Gastrocnemius medialis (tissue), 4 donors: ENCODE measurements at regions not wholly inside any gene's neighbourhood (a gene's known extent, or its start where the extent isn't known, plus 50 kb on each side); places are given as distances from the start of the nearest gene placed in this dataset.

Source experiments
- POLR2A ChIP-seq, 2 donors: fragments of 450-650 bp; IDR thresholded peaks; one replicate each; pipeline ENCODE4 v1.6.1; 2017; ENCODE audit warnings: antibody characterized with exemption in 2 of 2, mild to moderate bottlenecking in 2 of 2, moderate library complexity in 2 of 2
- TF ChIP-seq, protein P1 (sequence below), 5 experiments: fragments of 450-650 bp in 3 of 5; fragments of 200-600 bp in 2 of 5; sonication (generic) in 2 of 5; IDR thresholded peaks in 4 of 5; conservative IDR thresholded peaks in 1 of 5; 1 replicate in 4 of 5; 2 replicates in 1 of 5; pipeline ENCODE4 v1.5.1; 2016 to 2019; ENCODE audit warnings: antibody characterized with exemption in 5 of 5, mild to moderate bottlenecking in 3 of 5, moderate library complexity in 3 of 5

DNA sequence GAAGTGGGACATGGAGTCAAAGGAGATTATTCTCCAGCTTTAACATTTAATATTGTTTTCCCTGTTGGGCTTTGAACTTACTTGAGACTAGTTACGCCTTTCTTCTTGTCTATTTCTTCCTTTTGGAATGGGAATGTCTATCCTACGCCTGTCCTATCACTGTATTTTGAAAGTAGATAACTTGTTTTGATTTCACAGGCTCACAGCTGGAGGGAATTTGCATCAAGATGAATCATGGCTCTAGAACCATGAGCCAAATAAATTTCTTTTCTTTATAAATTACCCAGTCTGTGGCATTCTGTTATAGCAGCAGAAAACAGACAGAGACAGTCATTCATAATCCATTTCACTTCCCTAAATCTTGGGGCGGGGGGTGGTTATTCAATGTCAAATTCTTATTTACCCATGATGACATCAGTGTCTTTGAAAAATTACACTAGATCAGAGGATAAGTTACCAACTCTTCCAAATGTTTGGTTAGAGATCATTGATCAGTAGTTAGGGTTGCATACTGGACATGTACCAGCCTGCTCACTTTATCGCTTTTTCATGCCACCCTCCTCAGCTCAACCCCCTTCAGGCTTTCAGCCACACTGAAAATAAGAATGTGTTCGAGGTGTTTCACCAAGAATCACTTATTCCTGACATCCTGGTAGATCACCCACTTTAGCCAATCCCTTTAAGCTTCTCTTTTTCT is 419.6 kb upstream of the PIK3R1 start:
- TF ChIP-seq, protein P1, sequence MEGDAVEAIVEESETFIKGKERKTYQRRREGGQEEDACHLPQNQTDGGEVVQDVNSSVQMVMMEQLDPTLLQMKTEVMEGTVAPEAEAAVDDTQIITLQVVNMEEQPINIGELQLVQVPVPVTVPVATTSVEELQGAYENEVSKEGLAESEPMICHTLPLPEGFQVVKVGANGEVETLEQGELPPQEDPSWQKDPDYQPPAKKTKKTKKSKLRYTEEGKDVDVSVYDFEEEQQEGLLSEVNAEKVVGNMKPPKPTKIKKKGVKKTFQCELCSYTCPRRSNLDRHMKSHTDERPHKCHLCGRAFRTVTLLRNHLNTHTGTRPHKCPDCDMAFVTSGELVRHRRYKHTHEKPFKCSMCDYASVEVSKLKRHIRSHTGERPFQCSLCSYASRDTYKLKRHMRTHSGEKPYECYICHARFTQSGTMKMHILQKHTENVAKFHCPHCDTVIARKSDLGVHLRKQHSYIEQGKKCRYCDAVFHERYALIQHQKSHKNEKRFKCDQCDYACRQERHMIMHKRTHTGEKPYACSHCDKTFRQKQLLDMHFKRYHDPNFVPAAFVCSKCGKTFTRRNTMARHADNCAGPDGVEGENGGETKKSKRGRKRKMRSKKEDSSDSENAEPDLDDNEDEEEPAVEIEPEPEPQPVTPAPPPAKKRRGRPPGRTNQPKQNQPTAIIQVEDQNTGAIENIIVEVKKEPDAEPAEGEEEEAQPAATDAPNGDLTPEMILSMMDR (IDR thresholded peaks at IDR 0.05 in 4 of 5, conservative IDR thresholded peaks at IDR 0.05 in 1 of 5): no peak
- no peak for TF ChIP-seq POLR2A (IDR thresholded peaks at IDR 0.05)
